ENCODE measurements at regions not wholly inside any gene's neighbourhood (a gene's known extent, or its start where the extent isn't known, plus 50 kb on each side); places are given as distances from the start of the nearest gene placed in this dataset.

DNA sequence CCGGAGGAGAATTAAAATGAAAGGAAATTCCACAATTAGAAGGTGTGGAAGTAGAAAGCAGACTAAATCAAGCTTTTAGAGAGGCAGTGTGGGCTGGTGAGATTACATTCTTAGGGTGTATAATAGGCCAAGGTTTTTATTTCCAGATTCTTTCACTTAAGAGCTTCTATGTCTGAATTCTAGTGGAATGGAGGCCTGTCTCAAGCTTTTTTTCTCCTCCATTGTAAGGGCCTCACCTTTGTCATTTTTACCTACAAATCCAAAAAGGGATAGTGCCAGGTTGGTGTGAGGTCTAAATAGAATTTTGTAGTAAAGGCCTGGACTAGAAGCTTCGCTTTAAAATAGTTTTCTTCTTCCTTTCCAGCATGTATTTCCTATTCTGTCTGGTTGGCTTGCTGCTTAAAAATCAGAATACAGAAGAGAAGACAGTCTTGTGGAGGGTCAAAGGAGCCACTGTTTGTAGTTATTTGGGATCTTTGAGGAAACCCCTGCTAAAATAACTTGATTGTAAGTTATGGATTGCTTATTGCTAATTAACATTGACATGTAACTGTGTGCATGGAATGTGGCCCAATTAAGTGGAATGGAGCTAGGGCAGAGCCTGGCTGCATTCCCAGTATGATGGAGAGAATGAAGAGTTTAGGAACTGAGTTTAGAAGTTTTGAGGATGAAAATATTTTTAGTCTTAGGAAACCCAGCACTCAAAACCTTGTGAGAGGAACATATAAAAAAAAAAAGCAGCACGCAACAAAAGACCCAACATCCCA lies 162.5 kb upstream of the B3GALT2 start:
- no peak for DNase-seq (ENCODE audit: low read depth)

DNA sequence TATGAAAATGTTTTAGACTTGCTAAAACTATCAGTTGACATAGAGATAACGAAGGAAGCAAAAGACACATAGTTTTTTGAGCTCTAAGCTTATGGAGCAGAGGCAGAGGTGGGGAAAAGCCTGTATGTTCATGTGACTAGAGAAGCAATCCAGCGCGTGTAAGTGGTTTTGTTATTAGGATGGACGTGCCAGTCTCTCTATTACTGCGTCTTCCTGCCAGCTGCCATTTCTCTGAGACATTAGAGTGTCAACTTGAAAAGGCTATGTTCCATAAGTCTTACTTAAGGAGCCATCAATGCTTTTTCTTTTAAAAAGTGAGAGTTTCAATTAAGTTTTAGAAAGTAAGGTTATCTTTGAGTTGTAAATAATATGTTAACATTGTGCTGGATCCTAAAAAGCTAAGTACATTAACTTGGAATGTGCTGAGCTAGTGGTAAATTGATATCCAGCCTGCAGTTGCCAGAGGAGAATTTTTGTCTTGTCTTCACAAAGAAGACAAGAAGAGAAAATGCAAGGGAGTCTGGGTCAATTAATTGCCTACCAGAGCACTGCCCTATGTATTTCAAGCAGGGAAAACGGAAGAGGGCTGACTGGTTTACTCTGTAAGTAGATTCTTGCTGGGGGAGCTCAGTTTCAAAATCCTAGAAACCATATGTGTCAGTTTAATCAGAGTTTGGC lies 161.8 kb upstream of the B3GALT2 start:
- no peak for DNase-seq (ENCODE audit: low read depth)

DNA sequence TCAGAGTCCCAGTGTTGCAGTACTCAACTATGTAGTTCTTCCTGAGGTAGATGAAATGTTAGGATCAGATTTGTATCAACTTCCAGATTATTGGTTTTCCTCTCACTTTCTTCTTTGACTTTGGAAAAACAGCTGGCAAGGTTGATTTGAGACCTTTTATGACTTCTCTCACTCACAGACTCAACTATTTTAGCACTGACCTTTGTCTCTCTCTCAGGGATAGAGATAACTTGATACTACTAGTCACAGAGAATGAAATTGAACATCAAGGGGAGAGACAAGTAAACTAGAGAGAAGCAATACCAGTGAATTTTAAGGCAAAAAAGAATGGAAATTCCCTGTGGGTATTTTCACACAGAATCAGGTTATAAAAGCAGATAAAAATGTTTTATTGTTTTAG lies 159.7 kb upstream of the B3GALT2 start:
- no peak for DNase-seq (ENCODE audit: low read depth)

DNA sequence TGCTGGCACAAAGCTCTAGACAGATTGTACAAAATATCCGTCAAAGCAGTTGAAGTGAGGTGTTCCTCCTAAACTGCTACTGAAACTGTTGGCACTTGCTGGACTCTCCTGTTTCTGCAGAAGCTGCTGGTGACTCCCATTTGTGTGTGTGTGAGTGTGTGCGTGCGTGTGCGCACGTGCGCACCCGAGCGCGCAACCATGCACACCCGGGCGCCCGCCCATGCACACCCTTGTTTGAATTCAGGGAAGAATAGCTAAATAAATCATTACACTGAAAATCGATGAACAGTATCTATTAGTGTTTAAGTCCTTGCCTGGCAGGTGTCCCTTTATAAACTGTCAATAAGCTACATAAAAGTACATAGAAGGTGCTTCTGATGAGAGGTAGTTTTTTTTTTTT lies 156.4 kb upstream of the B3GALT2 start:
- no peak for DNase-seq (ENCODE audit: low read depth)

DNA sequence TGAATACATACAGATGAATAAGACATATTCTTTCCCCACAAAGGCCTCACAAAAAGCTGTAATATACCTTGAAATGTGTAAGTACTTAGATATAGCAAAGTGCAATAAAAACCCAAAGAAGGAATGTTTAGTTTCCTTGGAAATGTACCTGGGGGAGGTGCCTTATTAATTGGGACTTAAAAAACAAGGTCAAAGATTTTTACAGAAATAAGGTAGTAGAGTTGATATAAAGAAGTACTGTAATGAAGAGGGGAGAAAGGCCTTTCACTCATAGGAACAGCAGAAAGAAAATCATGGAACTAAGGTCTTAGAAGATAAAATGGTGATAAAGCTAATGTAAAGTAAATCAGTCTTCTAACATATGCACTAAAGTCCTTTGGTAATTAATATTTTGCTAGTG lies 153.9 kb upstream of the B3GALT2 start:
- DNase-seq (ENCODE audit: low read depth), result no peak

DNA sequence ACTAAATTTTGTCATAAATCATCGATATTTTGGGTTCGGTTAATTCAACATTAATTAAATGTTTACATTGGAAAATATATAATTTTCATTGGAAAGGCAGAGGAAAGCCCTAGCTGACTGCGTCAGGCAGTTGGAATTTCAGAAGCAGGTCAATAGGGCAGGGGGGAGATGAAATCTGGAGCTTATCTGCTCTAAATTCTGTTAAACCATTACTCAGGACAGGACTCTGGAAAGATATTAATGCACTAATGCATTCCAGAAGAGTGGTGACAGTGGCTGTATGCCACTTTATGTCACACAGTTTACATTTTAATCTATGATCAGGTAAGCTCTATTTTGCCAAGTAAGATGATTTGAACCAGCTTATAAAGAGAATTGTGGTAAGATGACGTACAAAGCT lies 153.0 kb upstream of the B3GALT2 start:
- no peak for DNase-seq (ENCODE audit: low read depth)

DNA sequence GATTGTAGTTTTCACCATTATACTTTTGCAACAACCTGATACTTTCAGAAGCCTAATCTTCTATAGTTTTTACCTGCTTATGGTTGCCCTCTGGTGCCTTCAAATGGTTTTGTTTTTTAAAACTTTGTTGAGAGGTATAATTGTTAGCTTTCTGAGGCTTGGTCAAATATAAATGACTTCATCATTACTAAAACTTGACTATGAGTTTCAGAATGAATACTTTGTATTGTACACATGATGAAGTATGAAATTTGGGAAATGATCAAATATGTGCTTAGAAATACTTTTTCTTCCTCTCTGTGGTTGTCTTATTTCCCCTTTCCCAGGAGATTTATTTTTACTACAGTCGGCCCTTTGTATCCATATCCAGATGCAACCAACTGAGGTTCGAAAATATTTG lies 151.8 kb upstream of the B3GALT2 start:
- no peak for DNase-seq (ENCODE audit: low read depth)

DNA sequence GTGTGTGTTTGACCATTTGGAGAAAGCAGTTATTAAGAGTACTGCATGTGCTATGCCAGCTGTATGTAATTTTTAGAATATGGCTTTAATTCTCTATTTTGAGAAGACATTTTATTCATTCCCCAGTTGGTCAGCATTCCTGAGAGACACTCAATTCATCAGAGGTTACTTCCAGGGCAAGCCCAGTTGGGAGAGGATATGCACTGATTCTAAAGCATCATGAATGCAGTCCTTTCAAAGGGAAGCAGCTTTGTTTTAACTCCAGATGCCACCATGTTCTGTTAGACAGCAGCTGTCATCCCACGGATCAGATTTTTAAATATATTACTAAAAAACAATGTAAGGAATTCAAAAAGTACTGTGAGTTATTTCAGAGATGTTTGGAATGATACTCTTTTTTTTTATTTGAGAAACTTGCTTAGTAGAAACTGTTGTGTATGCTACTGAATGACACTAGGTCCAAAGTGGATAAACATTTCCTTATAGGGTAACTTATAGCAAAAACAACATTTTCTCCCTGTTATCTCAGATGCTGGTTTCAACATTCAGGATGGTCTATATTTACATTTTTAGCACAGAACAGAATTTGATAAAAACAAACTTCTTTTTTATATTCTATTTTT lies 149.5 kb upstream of the B3GALT2 start:
- peak; percentile 85 for DNase-seq (ENCODE audit: low read depth)

DNA sequence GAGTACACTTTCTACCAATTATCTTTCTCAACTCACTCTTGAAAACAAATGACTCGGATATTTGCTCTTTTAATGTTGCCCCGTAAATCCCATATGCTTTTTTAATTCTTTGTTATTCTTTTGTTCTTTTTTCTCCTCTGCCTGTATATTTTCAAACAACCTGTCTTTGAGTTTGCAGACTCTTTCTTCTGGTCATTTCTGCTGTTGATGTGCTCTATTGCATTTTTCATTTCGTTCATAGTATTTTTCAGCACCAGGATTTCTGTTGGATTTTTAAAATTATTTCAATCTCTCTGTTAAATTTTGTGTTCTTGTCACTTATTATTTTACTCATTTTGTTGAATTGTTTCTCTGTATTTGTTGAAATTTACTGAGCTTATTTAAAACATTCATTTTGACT lies 146.8 kb upstream of the B3GALT2 start:
- DNase-seq (ENCODE audit: low read depth), result no peak

DNA sequence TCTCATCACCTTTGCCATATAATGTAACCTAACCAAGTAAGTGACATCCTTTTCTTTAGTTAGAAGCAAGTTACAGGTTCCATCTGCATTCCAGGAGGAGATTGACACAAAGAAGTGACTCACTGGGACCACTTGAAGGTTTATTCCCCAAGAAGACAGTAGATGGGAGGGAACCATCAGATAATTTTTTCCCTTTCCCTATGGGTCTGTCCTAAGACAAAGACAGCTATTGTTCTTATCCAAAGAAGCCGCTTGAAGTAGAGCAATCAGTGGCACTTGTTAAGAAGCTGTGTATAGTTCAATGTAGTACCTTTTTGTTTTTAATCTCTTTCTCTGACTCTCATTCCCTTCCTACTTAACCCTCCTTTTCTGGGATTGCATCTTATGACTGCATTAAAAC lies 139.9 kb upstream of the B3GALT2 start:
- DNase-seq (ENCODE audit: low read depth), result no peak

DNA sequence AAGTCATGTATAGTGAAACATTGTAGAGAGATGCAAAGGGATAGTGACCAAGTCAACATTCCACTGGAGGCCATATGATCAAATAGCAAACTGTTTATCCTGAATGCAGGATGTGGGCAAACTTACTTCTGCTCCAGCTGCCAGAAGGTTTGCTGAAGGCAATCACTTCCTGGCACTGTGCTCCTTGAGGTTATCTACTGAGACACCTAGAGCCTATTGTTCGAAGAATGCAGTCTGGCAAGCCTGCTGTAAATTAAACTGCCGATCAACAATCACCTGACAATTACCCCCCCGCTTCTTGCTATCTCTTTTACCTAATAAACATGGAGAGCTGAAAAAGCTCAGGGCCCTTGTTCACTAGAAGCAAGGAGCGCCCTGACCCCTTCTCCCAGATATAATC lies 139.4 kb upstream of the B3GALT2 start:
- no peak for DNase-seq (ENCODE audit: low read depth)

DNA sequence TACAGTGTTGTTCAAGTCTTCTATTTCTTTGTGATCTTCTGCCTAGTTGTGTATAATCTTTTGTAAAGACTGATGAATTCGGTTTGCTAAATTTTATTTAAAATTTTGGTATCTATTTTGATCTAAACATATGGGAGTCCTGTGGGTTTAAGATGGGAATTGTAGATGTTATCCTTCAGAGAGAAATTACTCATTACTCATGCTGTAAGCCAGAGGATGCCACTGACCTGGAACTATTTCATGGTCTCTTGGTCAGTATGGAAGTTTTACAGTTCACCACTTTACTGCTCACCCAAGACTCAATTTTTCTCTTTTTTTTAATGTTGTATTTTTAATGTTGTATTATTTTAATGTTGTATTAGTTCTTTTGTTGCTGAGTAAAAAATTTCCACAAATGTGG lies 138.6 kb upstream of the B3GALT2 start:
- DNase-seq (ENCODE audit: low read depth), result no peak

DNA sequence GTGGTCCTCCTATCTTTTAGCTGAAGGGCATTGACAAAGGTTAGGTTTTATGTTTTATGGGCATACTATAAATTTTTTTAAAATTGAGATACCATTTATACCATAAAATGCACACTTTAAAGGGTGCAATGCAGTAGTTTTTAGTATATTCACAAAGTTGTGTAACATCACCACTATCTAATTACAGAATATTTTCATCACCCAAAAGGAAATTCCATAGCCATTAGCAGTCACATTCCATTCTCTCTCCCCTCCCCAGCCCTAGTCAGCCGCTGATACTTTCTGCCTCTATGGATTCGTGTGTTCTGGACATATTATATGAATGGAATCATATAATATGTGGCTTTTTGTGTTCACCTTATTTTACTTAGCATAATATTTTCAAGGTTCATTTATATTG lies 135.8 kb upstream of the B3GALT2 start:
- DNase-seq (ENCODE audit: low read depth), result peak; percentile 81

DNA sequence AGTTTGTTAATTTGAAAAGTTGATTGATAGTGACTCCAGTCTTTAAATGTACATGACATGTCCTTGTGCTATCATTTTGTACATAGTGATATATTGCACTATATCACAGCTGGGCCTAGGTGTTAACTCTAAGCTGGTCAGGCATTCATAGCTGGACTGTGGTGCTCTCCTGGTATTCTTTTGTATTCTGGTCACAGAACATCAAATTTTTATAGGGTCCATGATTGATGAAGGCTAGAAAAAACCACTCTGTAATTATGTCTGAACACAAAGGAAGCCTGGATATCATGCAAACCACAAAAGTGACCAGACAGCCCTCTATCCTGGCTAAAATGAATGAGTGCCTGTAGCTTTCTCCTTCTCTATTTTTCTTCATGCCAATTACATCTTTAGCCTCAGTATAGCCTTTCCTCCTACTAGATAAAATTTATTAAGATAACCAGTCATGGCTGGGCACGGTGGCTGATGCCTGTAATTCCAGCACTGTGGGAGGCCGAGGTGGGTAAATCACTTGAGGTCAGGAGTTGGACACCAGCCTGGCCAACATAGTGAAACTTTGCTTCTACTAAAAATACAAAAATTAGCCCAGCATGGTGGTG lies 134.9 kb upstream of the B3GALT2 start:
- no peak for DNase-seq (ENCODE audit: low read depth)

DNA sequence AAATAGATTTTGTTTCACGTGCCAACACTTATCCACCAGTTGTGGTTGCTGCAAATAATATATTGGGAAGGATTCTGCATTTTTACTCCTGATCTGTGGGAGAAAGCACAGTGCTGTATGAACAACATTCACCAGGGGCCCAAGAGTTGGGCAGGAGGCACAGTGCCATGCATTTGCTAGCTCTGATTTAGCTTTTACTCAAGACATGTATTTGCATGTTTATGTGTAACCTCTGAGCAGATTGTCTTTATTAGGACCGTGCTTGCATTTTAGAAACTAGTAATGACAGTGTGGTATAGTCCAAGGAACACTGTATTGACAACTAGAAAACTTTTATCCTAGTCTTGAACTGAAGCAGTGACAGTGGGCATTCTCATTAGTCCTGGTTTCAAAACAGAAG lies 133.9 kb upstream of the B3GALT2 start:
- no peak for DNase-seq (ENCODE audit: low read depth)

DNA sequence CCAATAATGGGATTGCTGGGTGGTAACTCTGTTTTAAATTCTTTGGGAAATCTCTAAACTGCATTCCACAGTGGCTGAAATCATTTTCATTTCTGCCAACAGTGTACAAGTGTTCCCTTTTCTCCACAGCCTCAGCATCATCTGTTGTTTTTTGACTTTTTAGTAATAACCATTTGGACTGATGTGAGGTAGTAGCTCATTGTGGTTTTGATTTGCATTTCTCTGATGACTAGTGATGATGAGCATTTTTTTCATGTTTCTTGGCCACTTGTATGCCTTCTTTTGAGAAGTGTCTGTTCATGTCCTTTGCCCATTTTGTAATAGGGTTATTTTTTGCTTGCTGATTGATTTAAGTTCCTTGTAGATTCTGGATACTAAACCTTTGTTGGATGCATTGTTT lies 131.9 kb upstream of the B3GALT2 start:
- no peak for DNase-seq (ENCODE audit: low read depth)

DNA sequence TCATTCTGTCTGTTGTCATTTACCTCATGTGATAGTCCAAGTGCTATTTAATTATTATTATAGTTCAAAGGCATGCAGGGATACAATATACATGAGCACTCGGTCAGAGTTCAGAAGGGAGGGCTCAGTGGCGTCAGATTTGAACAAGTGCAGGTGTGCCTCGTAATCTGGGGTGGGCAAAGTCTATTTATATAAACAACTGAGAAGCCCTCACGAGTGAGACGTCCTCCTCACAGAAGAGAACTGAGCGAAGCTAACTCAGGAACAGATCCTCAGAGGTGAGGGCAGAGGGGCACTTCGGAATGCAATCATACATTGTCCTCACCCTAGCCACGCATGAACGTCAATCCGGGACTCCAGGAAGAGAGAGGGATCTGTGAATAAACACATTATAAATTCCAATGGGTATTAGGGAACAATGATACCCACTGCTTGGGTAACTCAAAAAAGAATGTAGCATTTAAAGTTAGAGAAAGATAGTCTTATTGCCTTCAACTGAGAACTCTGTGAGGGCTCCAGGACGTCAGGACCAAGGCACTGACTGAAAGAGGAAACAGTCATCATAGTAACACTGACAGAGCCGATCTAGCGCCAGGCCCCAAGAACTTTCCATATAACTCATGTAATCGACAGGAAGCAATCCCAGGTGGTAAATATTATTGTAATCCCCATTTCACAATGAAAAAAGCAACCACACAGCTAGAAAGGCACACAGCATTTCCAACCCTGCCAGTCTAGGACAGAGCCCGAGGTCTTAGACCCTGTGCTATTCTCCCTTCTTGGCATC lies 127.1 kb upstream of the B3GALT2 start:
- no peak for DNase-seq (ENCODE audit: low read depth)

DNA sequence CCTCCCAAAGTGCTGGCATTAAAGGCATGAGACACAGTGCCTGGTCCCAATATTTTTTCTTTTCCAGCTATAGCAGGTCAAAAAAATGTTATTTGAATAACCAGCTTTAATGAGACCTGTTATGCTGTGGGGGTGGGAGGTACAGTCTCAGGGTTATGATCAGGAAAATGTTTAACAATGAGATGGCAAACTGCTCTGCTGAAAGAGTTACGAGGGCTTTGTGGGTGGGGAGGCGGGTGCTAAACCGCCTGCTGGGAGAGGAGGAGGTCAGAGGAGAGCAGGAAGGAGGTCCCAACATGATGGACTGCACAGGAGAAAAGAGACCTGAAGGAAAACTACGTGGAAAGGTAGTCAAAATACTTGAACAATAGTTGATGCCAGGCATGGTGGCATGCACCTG lies 126.0 kb upstream of the B3GALT2 start:
- no peak for DNase-seq (ENCODE audit: low read depth)

DNA sequence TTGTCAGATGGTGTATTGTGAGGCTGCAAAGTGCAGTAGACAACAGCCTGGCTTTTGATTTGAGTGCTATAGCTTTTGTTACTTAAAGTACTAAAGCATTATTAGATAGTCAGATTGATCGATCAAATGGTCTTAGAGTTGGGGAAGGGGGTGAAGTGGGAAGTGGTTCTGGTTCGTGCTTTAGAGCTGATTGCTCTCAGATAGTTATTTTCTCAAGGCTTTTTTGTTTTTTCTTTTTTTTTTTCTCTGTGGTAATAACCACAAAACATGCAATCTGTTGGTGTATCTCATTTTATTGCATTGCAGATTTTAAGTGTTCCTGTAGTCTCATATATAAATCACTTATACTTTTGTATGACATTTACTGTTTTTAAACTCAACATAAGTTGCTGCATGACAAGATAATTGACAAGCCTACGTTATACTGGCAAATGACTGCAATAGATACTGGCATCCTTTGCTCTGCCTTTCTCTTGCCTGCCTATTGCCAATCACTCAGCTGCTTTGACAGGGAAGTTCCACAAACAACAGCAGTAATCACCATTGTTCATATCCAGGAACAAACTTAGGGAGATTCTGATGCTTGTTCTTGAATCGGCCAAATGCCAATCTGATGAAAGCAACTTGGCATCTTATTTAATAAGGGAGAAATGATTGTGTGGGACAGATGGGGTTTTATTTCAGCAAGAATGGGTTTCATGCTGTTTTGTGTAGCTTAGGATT lies 125.0 kb upstream of the B3GALT2 start:
- no peak for DNase-seq (ENCODE audit: low read depth)

DNA sequence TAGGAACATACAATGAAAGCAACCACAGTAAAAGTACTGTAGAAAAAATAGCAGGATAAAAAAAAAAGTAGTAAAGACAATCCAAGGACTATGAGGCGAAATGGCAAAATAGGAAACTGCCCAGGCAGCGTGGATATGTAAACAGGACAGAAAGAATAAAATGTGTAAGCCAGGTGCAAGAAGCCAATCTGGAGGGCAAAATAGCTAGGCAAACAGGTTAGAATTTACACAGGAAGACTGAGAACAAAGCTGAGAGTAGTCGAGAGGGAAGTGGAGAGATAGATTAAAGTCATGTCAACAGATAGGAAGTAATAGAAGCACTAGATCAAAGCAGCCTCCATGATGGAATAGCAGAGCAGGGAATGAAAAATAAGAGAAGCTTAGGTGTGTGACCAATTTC lies 124.2 kb upstream of the B3GALT2 start:
- no peak for DNase-seq (ENCODE audit: low read depth)

DNA sequence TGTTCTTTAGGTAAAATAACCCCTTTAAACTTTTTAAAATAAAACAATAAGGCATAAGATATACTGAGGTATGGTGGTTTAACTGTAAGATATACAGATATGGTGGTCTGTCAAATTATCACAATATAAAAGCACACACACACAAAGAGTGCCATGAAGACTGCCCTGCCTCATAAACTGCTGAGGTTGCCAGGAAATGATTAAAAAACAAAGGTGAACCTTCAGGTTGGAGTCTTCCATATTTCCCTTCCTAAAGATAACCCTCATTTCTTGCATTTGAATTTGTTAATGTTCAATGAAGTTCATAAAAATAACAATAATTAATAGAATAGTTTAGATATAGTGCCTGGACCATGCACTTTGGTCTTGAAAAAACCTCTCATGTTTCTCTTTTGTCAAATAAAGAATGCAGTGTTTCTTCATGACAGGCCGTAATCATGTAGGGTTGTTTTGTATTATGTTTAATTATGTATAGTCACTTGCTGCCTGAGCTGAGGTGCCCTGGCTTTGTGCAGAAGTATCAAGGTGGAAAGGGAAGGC lies 123.6 kb upstream of the B3GALT2 start:
- no peak for DNase-seq (ENCODE audit: low read depth)

All from HS-27A (cell line).